ENCODE measurements at regions not wholly inside any gene's neighbourhood (a gene's known extent, or its start where the extent isn't known, plus 50 kb on each side); places are given as distances from the start of the nearest gene placed in this dataset.

- DNase-seq (ENCODE audit: low read depth in 2 of 2): no peak
Measured at GRCh38 chr12:13764748-13765147, 216.7 kb downstream of the GRIN2B start.

- DNase-seq (ENCODE audit: low read depth in 2 of 2): no peak
Measured at GRCh38 chr12:13749389-13749788, 232.0 kb downstream of the GRIN2B start.

GRCh38 chr12:13745111-13745860 is 236.1 kb downstream of the GRIN2B start:
- no peak for DNase-seq (ENCODE audit: low read depth in 2 of 2)

- DNase-seq (ENCODE audit: low read depth in 2 of 2): no peak
Measured at GRCh38 chr12:13744561-13744960, 236.8 kb downstream of the GRIN2B start.

GRCh38 chr12:13740149-13740545 is 241.3 kb downstream of the GRIN2B start:
- DNase-seq (ENCODE audit: low read depth in 2 of 2): no peak

GRCh38 chr12:13735734-13736133 is 245.7 kb downstream of the GRIN2B start:
- no peak for DNase-seq (ENCODE audit: low read depth in 2 of 2)

- DNase-seq (ENCODE audit: low read depth in 2 of 2): no peak
Measured at GRCh38 chr12:13734584-13735152, 246.7 kb downstream of the GRIN2B start.

- no peak for DNase-seq (ENCODE audit: low read depth in 2 of 2)
Measured at GRCh38 chr12:13727707-13728195, 253.7 kb downstream of the GRIN2B start.

- no peak for DNase-seq (ENCODE audit: low read depth in 2 of 2)
Measured at GRCh38 chr12:13725049-13725448, 256.4 kb downstream of the GRIN2B start.

GRCh38 chr12:13724136-13724535 is 257.3 kb downstream of the GRIN2B start:
- DNase-seq (ENCODE audit: low read depth in 2 of 2): no peak

GRCh38 chr12:13719986-13720385 is 261.4 kb downstream of the GRIN2B start:
- DNase-seq (ENCODE audit: low read depth in 2 of 2): no peak

- DNase-seq (ENCODE audit: low read depth in 2 of 2): no peak
Measured at GRCh38 chr12:13718271-13718670, 263.1 kb downstream of the GRIN2B start.

GRCh38 chr12:13716119-13716518 is 265.3 kb downstream of the GRIN2B start:
- DNase-seq (ENCODE audit: low read depth in 2 of 2): no peak

- DNase-seq (ENCODE audit: low read depth in 2 of 2): no peak
Measured at GRCh38 chr12:13713556-13714410, 267.6 kb downstream of the GRIN2B start.

- DNase-seq (ENCODE audit: low read depth in 2 of 2): no peak
Measured at GRCh38 chr12:13707829-13708228, 273.6 kb downstream of the GRIN2B start.

GRCh38 chr12:13702381-13702780 is 279.0 kb downstream of the GRIN2B start:
- no peak for DNase-seq (ENCODE audit: low read depth in 2 of 2)

GRCh38 chr12:13701502-13701901 is 279.9 kb downstream of the GRIN2B start:
- DNase-seq (ENCODE audit: low read depth in 2 of 2): no peak

GRCh38 chr12:13697973-13698372 is 283.4 kb downstream of the GRIN2B start:
- no peak for DNase-seq (ENCODE audit: low read depth in 2 of 2)

GRCh38 chr12:13695781-13696180 is 285.6 kb downstream of the GRIN2B start:
- DNase-seq (ENCODE audit: low read depth in 2 of 2): no peak

- DNase-seq (ENCODE audit: low read depth in 2 of 2): no peak
Measured at GRCh38 chr12:13692332-13692731, 289.1 kb downstream of the GRIN2B start.

- no peak for DNase-seq (ENCODE audit: low read depth in 2 of 2)
Measured at GRCh38 chr12:13691598-13691997, 289.8 kb downstream of the GRIN2B start.

GRCh38 chr12:13687633-13688032 is 293.8 kb downstream of the GRIN2B start:
- DNase-seq (ENCODE audit: low read depth in 2 of 2): no peak

GRCh38 chr12:13686260-13686659 is 295.1 kb downstream of the GRIN2B start:
- no peak for DNase-seq (ENCODE audit: low read depth in 2 of 2)

All from stimulated activated CD8-positive, alpha-beta memory T cell treated with anti-CD3 and anti-CD28 coated beads, Interleukin-2, amount 100 ng/mL, for 48 hours (primary cell).